Stimulated activated CD4-positive, alpha-beta T cell treated with anti-CD3 and anti-CD28 coated beads, Interleukin-4, amount 100 ng/mL, for 48 hours (primary cell): ENCODE measurements at regions not wholly inside any gene's neighbourhood (a gene's known extent, or its start where the extent isn't known, plus 50 kb on each side); places are given as distances from the start of the nearest gene placed in this dataset.
"Not testable (repeated sequence)": the region's sequence is repeated elsewhere in the genome, so short reads cannot be mapped to it uniquely, and the experiment has no call there.

ENCODE experiments used
- DNase-seq, 2 donors: peaks; one replicate each; pipeline ENCODE4 v3.0.0-alpha.2; 2020; ENCODE audit warnings: low read depth in 2 of 2

GRCh38 chr7:41578700-41579099 lies 124.2 kb downstream of the INHBA start:
- DNase-seq: no peak

GRCh38 chr7:41576166-41576565 lies 126.7 kb downstream of the INHBA start:
- no peak for DNase-seq

- DNase-seq: no peak
Measured at GRCh38 chr7:41574377-41574776, 128.5 kb downstream of the INHBA start.

- DNase-seq: no peak
Measured at GRCh38 chr7:41573862-41574261, 129.0 kb downstream of the INHBA start.

- no peak for DNase-seq
Measured at GRCh38 chr7:41573443-41573842, 129.4 kb downstream of the INHBA start.

DNA sequence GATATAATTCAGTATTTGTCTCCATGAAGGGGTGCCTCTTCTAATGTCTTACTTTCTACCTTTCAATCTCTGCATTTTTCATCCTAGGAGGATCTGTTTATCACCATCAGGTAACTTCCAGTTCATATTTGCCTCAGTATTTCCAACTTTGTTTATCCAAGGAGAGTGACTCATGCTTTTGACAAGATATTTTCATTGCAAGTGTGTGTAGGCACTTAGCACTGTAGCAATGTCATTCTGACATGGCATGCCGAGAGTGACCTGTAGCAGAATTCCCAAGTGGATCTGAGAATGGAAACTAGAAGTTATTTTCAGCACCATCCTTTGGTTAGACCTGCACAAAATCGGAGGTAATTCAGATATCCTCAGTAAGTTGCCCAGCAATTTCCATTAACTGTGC lies 129.9 kb downstream of the INHBA start:
- no peak for DNase-seq

DNA sequence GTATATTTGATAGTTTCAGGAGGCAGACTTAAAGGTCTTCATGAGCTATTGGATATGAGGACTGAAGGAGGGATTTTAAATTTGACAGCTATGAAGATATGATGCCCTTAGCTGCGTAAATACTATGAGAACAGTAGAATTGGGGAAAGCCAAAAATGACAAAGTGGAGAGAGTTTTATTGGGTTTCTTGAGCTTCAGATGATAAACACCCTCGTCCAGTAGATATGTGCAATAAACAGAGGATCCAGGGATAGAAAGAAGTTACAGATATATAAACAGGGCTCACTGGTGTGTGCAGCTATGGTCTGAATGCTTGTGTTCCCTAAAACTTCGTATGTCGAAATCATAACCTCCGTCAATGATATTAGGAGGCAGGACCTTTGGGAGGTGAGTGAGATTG lies 131.3 kb downstream of the INHBA start:
- DNase-seq: no peak

DNA sequence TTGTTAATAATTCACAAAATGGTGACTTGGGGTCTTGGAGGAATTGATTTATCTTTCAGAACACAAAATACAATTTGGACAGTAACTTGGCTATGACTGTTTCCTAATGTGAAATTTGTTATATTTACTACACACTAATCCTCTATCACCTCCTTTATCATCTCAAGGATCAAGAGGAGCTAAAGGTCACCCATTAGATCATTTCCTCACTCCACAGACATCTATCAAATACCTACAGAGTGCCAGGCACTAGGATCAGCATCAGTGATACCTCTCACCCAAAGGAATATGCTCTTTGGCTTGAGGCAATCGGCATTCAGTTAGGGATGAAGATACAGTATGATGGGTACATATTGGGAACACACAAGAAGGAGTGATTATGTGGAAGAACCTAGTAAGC lies 132.1 kb downstream of the INHBA start:
- DNase-seq: no peak

- DNase-seq: no peak
Measured at GRCh38 chr7:41568135-41568534, 134.8 kb downstream of the INHBA start.

GRCh38 chr7:41567731-41568114 lies 135.2 kb downstream of the INHBA start:
- no peak for DNase-seq

DNA sequence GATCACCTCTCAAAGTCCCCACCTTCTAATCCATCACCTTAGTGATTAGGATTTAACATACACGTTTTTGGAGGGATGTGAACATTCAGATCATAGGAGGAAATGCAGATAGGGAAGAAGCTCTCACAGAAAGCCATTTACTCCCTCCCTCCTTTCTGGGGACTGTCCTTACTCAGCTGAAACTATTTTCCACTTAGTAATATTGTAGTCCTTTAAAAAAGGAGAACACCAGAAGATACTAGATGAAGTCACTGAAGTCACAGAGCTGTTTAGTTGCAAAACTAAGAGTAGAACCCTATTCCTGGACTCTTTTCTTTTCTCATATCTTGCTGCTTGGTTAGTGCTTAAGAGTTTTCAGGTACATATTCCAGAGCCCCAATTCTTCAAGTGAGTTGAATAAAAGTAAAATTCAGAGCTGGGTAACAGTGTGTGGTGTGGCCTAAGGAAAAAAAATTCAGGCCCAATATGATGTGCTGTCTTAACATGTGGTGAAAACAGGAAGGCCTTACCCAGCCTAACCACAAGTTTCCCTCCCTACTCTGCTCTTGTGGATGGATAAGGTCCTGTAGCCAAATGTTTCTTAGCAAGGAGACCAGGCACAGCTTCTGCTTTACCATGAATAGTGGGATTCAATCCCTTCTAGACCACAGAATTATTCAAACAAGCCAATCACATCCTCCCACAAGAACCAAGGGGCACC lies 135.7 kb downstream of the INHBA start:
- DNase-seq: no peak

DNA sequence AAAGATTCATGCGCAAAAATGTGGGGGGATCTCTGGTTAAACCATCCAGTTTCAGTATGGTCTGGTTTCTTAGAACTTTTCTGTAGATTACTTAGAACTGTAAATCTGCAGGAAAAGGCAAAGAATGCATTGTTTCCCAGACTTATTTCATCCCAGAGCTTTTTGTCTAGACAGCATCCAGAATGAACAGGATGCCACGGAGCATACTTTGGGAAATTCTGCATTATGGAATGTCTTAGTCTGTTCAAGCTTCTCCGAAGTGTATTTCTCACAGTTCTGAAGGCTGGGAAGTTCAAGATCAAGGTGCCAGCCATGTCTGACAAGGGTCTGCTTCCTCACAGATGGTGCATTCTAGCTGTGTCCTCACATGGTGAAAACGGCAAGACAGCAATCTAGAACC lies 136.3 kb downstream of the INHBA start:
- no peak for DNase-seq

GRCh38 chr7:41565655-41566054 lies 137.2 kb downstream of the INHBA start:
- DNase-seq: no peak

- DNase-seq: no peak
Measured at GRCh38 chr7:41559426-41559825, 143.5 kb downstream of the INHBA start.

- DNase-seq: no peak
Measured at GRCh38 chr7:41554481-41554880, 148.4 kb downstream of the INHBA start.

GRCh38 chr7:41550046-41550445 lies 152.8 kb downstream of the INHBA start:
- DNase-seq: not testable (repeated sequence)

- DNase-seq: no peak
Measured at GRCh38 chr7:41544241-41544640, 158.6 kb downstream of the INHBA start.

- DNase-seq: no peak
Measured at GRCh38 chr7:41540601-41541000, 162.3 kb downstream of the INHBA start.

GRCh38 chr7:41538810-41539724 lies 163.8 kb downstream of the INHBA start:
- DNase-seq: no peak

- DNase-seq: no peak
Measured at GRCh38 chr7:41536873-41537665, 165.8 kb downstream of the INHBA start.

DNA sequence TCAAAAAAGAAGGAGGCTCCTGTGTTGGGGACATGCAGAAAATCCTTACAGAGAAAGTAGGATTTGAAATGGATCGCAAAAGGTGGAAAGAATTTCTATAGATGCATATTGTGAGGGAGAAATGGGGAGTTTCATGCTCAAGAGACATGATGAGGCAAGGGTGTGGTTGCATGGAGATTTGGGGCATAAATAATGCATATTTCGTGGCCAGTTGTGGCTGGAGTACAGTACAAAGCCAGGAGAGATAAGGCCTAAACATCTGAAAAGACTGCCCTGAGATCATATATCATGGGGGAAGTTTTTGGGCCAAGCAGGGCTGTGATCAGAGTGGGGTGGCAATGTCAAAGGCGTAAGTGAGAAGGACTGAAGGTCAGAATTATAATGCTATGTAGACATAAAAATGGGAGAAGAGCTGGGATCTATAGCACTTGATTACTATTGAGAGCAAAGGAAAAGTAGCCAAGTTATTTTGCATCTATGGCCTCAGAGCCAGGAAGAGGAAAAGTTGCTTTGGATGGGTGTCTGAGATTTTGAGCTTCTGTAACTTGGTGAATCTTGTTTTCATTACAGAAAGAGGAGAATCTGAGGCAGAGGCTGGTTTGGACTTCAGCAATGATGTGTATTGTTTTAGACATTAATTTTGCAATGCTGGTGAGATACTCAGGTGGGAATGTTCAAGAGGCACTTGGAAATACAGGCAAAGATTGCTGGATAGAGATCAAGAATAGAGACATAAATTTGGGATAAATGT lies 166.6 kb downstream of the INHBA start:
- no peak for DNase-seq

DNA sequence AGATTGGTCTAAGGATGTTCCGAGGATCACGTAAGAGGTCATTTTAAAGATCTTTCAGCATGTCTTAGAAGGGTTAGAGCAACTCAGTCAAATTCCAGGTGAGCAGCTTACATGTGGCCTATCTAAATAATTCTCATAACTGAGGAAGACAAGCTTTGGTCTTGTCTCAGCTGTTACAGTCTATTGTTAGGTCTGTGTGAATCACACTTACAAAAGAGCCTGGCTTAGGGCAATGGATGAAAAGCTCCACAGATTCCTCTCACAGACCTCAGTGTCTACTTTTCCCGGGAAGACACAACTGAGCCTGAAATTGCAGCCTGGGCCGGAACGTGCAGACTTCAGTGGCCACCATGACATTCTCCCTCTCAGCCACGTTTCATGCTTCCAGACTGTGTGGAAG lies 173.1 kb downstream of the INHBA start:
- DNase-seq: no peak
